Femur (tissue), 1 donor: ENCODE measurements at regions not wholly inside any gene's neighbourhood (a gene's known extent, or its start where the extent isn't known, plus 50 kb on each side); places are given as distances from the start of the nearest gene placed in this dataset.
"Not testable (repeated sequence)": the region's sequence is repeated elsewhere in the genome, so short reads cannot be mapped to it uniquely, and the experiment has no call there.

ENCODE experiments used
- DNase-seq: peaks from one replicate; pipeline ENCODE4 v3.0.0-alpha.2; 2017

DNA sequence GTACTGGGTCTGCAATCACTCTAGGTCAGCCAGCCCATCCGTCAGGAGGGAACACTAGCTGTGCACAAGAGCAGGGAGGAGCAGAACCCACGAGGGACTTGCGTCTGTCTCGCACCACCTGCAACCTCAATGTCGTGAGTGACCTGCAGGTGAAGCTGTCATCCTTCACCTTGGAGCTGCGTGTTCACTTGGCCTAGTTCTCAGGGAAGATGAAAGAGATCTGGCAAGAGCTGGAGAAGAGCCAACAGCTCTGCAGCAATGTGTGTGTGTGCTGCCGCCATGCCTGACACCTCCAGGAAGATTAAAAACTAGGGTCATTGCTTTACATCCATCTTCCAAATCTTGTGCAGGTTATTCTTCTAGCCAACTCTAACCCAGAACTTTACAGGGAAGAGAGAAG lies 117.6 kb upstream of the MRI1 start:
- DNase-seq, result no peak

GRCh38 chr19:13644645-13645044 lies 119.7 kb upstream of the MRI1 start:
- no peak for DNase-seq

- DNase-seq, result no peak
Measured at GRCh38 chr19:13640611-13641010, 123.7 kb upstream of the MRI1 start.

DNA sequence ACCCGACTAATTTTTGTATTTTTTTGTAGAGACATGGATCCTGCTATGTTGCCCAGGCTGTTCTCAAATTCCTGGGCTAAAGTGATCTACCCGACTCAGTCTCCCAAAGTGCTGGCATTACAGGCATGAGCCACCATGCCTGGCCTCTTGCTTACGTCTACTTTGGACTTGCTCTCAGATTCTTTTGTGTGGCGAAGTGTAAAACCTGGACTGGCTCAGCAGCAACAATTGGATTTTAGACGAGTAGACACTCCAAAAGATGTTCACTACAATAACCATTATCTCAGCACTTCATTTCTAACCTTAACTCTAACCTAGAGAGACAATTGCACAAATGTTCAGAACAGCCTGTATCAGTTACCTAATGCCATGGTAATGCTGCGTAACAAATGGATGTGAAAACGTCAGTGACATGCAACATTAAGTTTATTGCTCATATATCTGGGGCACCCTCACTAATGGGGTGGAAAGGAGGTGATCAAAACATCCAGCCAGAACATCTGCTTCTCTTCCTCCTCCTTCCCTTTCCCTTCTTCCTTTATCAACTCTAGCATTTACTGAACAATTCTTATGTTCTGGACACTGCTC lies 124.9 kb upstream of the MRI1 start:
- no peak for DNase-seq

DNA sequence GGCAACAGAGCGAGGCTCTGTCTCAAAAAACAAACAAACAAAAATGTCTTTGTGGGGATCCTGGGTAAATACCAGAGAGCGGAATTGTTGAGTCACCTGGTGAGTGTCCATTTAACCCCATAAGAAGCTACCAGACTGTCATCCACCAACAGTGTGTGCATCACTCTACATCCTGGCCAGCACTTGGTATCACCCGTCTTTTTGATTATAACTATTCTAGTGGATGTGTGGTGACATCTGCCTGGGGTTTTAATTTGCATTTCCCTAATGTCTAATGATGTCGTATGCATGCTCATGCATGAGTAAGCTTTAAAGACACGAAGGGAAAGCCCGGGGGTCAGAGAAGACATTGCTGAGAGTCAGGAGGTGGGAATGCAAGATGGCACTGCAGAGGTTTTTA lies 126.7 kb upstream of the MRI1 start:
- DNase-seq, result no peak

GRCh38 chr19:13634658-13635057 lies 128.4 kb upstream of the CACNA1A start:
- no peak for DNase-seq

GRCh38 chr19:13633522-13633922 lies 127.2 kb upstream of the CACNA1A start:
- DNase-seq, result no peak

GRCh38 chr19:13633109-13633508 lies 126.8 kb upstream of the CACNA1A start:
- DNase-seq, result peak; percentile 87

DNA sequence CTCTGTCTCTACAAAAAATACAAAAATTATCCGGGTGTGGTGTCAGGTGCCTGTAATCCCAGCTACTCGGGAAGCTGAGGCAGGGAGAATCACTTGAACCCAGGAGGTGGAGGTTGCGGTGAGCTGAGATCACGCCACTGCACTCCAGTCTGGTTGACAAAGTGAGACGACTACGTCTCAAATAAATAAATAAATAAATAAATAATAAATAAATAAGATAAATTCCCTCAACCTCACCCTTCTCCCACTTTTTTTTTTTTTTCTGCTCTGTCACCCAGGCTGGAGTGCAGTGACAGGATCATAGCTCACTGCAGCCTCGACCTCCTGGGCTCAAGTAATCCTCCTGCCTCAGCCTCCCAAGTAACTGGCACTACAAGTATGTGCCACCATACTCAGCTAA lies 125.9 kb upstream of the CACNA1A start:
- not testable (repeated sequence) for DNase-seq

GRCh38 chr19:13629687-13630357 lies 123.5 kb upstream of the CACNA1A start:
- DNase-seq, result no peak

DNA sequence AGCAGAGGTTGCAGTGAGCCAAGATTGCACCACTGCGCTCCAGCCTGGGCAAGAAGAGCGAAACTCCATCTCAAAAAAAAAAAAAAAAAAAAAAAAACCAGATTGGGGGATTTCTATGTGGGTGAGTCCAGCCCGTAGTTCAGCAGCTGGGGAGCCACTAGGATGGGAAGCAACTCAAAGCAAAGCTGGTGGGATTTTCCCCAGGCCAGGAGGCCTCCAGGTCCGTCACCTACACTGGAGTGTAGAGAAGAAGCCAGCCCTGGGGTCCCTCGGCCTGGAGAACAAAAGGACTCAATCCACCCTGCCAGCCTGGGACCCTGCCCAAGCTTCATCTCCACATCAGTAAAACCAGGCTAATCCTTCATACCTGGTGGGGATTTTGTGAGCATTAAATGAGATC lies 121.3 kb upstream of the CACNA1A start:
- DNase-seq, result no peak

GRCh38 chr19:13623716-13624710 lies 117.7 kb upstream of the CACNA1A start:
- DNase-seq, result no peak

- DNase-seq, result no peak
Measured at GRCh38 chr19:13622766-13623715, 116.8 kb upstream of the CACNA1A start.

GRCh38 chr19:13621413-13621812 lies 115.1 kb upstream of the CACNA1A start:
- no peak for DNase-seq

- no peak for DNase-seq
Measured at GRCh38 chr19:13619203-13619632, 112.9 kb upstream of the CACNA1A start.

DNA sequence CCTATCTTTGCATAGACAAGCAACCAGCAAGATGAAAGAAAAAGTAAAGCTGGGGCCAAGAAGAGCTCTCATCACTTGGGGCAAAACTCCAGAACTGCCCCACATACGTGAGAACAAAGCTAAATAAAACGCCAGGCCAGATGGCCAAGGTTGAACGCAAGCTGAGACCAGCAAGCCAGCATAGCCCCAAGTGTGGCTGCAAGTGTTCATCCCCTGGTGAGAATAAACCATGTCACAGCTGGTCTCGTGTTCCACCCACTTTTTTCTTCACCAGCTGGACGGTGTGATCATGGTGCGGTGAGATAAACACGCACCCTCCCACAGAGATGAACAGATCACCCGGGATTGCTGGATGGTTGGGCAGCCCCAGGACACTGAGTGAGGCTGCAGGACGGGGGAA lies 109.6 kb upstream of the CACNA1A start:
- DNase-seq, result no peak

DNA sequence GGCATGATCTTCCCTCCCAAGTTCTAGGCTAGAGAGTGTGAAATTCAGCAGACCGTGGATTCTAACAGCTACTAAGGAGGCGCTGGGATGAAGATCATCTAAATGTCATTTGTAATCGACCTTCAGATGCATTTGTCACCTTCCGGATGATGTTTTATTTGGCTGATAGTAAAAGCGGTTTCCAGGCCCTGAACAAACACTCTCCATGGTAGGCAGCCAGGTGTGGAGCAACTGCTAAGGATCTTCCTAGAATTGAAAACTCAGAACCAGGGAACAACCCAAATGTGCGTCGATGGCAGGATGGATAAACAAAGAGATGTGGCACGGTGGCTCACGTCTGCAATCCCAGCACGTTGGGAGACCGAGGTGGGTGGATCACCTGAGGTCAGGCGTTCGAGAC lies 107.2 kb upstream of the CACNA1A start:
- DNase-seq, result no peak

DNA sequence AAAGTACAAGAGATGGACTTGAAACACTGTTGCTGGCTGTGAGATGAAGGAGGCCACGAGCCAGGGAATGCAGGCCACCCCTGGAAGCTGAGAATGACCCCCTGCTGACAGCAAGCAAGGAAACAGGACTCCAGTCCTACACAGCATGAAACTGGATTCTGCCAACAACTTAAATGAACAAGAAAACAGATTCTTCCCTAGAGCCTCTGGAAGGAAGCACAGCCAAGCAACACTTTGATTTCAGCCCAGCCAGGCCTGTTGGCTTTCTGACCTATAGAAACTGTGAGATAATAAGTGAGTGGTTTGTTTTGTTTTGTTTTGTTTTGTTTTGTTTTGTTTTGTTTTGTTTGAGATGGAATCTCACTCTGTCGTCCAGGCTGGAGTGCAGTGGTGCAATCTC lies 105.3 kb upstream of the CACNA1A start:
- DNase-seq, result no peak

- no peak for DNase-seq
Measured at GRCh38 chr19:13610039-13610691, 103.9 kb upstream of the CACNA1A start.

- DNase-seq, result no peak
Measured at GRCh38 chr19:13606156-13606555, 99.9 kb upstream of the CACNA1A start.

- no peak for DNase-seq
Measured at GRCh38 chr19:13604902-13605586, 98.8 kb upstream of the CACNA1A start.
